Stomach (tissue), 4 donors: ENCODE measurements at regions not wholly inside any gene's neighbourhood (a gene's known extent, or its start where the extent isn't known, plus 50 kb on each side); places are given as distances from the start of the nearest gene placed in this dataset.

ENCODE experiments used
- CTCF ChIP-seq, 7 experiments: fragments of 450-650 bp in 4 of 7; fragments of 200-600 bp in 3 of 7; sonication (generic) in 3 of 7; IDR thresholded peaks; one replicate each; pipeline ENCODE4 v1.5.1; 2016 to 2019; ENCODE audit warnings: antibody characterized with exemption in 7 of 7, control low read depth in 2 of 7, mild to moderate bottlenecking in 1 of 7
- EP300 ChIP-seq: sonication (generic); formaldehyde crosslinking; IDR thresholded peaks from one replicate; pipeline ENCODE4 v1.6.1; 2017; ENCODE audit warnings: antibody characterized with exemption
- POLR2A ChIP-seq, 4 donors: fragments of 450-650 bp; IDR thresholded peaks; one replicate each; pipeline ENCODE4 v1.6.1; 2016; ENCODE audit warnings: antibody characterized with exemption in 4 of 4, control low read depth in 2 of 4, mild to moderate bottlenecking in 1 of 4, moderate library complexity in 1 of 4
- POLR2AphosphoS5 ChIP-seq, 3 donors: sonication (generic); formaldehyde crosslinking; IDR thresholded peaks; one replicate each; pipeline ENCODE4 v1.6.1; 2016; ENCODE audit warnings: antibody characterized with exemption in 3 of 3

- TF ChIP-seq POLR2A (IDR thresholded peaks at IDR 0.05) (no peak), CTCF (IDR thresholded peaks at IDR 0.05) (no peak), POLR2AphosphoS5 (IDR thresholded peaks at IDR 0.05) (no peak), EP300 (no peak)
Observed at GRCh38 chr1:191693797-191694196, 464.5 kb upstream of the RGS18 start.
